ENCODE measurements at regions not wholly inside any gene's neighbourhood (a gene's known extent, or its start where the extent isn't known, plus 50 kb on each side); places are given as distances from the start of the nearest gene placed in this dataset.

- TF ChIP-seq POLR2AphosphoS5 (IDR thresholded peaks at IDR 0.05; ENCODE audit: low read depth, low read length) (no peak), TAF1 (IDR thresholded peaks at IDR 0.05; ENCODE audit: borderline replicate concordance, insufficient read depth, low read length) (0 out of 2 replicates have a peak, but pooled peaks have one; percentile 23)
These were observed 105.7 kb upstream of the KCTD1 start for GRCh38 chr18:26653943-26654615.

Data from PFSK-1 (cell line).